ENCODE measurements at regions not wholly inside any gene's neighbourhood (a gene's known extent, or its start where the extent isn't known, plus 50 kb on each side); places are given as distances from the start of the nearest gene placed in this dataset.

DNA sequence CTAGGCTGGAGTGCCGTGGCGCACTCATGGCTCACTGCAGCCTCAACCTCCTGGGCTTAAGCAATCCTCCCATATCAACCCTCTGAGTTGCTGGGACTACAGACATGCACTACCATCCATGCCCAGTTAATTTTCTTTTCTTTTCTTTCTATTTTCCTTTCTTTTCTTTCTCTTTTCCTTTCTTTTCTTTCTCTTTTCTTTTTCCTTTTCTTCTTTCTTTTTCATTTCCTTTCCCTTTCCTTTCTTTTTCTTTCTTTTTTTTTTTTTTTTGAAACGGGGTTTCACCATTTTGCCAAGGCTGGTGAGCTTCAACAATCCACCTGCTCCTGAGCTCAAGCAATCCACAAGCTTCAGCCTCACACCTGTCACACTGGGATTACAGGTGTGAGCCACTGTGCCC, 60.1 kb upstream of the ACSS3 start:
- TF ChIP-seq, protein P1, sequence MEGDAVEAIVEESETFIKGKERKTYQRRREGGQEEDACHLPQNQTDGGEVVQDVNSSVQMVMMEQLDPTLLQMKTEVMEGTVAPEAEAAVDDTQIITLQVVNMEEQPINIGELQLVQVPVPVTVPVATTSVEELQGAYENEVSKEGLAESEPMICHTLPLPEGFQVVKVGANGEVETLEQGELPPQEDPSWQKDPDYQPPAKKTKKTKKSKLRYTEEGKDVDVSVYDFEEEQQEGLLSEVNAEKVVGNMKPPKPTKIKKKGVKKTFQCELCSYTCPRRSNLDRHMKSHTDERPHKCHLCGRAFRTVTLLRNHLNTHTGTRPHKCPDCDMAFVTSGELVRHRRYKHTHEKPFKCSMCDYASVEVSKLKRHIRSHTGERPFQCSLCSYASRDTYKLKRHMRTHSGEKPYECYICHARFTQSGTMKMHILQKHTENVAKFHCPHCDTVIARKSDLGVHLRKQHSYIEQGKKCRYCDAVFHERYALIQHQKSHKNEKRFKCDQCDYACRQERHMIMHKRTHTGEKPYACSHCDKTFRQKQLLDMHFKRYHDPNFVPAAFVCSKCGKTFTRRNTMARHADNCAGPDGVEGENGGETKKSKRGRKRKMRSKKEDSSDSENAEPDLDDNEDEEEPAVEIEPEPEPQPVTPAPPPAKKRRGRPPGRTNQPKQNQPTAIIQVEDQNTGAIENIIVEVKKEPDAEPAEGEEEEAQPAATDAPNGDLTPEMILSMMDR (conservative IDR thresholded peaks at IDR 0.05; ENCODE audit: low read depth, low read length), result no peak
- no peak for TF ChIP-seq POLR2A (IDR thresholded peaks at IDR 0.05; ENCODE audit: low read depth, low read length)
- no peak for TF ChIP-seq RFX5 (IDR thresholded peaks at IDR 0.05; ENCODE audit: low read depth, low read length)
- TF ChIP-seq RAD21 (IDR thresholded peaks at IDR 0.05; ENCODE audit: low read length), result no peak
- TF ChIP-seq MXI1 (IDR thresholded peaks at IDR 0.05; ENCODE audit: borderline replicate concordance, low read depth, low read length), result no peak
- no peak for TF ChIP-seq BHLHE40 (IDR thresholded peaks at IDR 0.05; ENCODE audit: low read depth, low read length)
- TF ChIP-seq, protein P2, sequence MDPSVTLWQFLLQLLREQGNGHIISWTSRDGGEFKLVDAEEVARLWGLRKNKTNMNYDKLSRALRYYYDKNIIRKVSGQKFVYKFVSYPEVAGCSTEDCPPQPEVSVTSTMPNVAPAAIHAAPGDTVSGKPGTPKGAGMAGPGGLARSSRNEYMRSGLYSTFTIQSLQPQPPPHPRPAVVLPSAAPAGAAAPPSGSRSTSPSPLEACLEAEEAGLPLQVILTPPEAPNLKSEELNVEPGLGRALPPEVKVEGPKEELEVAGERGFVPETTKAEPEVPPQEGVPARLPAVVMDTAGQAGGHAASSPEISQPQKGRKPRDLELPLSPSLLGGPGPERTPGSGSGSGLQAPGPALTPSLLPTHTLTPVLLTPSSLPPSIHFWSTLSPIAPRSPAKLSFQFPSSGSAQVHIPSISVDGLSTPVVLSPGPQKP (IDR thresholded peaks at IDR 0.05; ENCODE audit: borderline replicate concordance, low read depth, low read length), result no peak
- TF ChIP-seq MAZ (IDR thresholded peaks at IDR 0.05; ENCODE audit: borderline replicate concordance, low read depth, low read length), result no peak
- no peak for TF ChIP-seq SMC3 (IDR thresholded peaks at IDR 0.05; ENCODE audit: low read depth, low read length)
- no peak for TF ChIP-seq MAFK (IDR thresholded peaks at IDR 0.05; ENCODE audit: low read depth, low read length)
- no peak for TF ChIP-seq CHD1 (IDR thresholded peaks at IDR 0.05; ENCODE audit: low read depth, low read length)
- TF ChIP-seq FOS (IDR thresholded peaks at IDR 0.05; ENCODE audit: low read depth, low read length), result no peak
- TF ChIP-seq, protein P3, sequence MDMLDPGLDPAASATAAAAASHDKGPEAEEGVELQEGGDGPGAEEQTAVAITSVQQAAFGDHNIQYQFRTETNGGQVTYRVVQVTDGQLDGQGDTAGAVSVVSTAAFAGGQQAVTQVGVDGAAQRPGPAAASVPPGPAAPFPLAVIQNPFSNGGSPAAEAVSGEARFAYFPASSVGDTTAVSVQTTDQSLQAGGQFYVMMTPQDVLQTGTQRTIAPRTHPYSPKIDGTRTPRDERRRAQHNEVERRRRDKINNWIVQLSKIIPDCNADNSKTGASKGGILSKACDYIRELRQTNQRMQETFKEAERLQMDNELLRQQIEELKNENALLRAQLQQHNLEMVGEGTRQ (IDR thresholded peaks at IDR 0.05; ENCODE audit: low read depth, low read length), result no peak
